GM13976 (cell line): ENCODE measurements at regions not wholly inside any gene's neighbourhood (a gene's known extent, or its start where the extent isn't known, plus 50 kb on each side); places are given as distances from the start of the nearest gene placed in this dataset.
"Not testable (repeated sequence)": the region's sequence is repeated elsewhere in the genome, so short reads cannot be mapped to it uniquely, and the experiment has no call there.

Experiments used
- DNase-seq: peaks from one replicate; pipeline ENCODE4 v3.0.0; 2012; ENCODE audit warnings: low spot score
- in situ Hi-C: fragments of 300-500 bp; cut with MboI; formaldehyde crosslinking; loops from one replicate; pipeline ENCODE4 v1.12.0; 2022; ENCODE audit warnings: low sequenced_read_pairs, mixed read lengths, inconsistent platforms; ENCODE audit not compliant: unreplicated experiment
- TF ChIP-seq, protein P1 (sequence below): IDR thresholded peaks from 2 replicates; pipeline ENCODE4 v1.5.1; 2012; ENCODE audit warnings: borderline replicate concordance, mild to moderate bottlenecking; ENCODE audit not compliant: insufficient read depth; ENCODE audit errors: extremely low read depth, missing control alignments, control extremely low read depth

DNA sequence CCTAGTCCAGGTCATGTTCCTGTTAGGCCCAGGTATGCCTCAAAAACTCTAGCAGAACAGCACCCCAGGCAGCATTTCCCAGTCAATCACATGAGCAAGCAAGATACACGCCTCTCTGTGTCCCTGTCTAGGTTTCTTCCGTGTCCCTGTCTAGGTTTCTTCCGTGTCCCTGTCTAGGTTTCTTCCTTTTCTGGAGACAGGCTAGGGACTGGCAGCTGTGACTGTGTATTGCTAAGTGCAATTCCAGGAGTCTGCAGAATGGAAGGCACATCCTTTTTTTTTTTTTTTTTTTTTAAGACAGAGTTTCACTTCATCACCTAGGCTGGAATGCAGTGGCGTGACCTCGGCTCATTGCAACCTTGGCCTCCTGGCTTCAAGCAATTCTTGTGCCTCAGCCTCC, 77.6 kb downstream of the SETD4 start:
- in situ Hi-C loops: no loop called here
- no peak for DNase-seq
- TF ChIP-seq, protein P1, sequence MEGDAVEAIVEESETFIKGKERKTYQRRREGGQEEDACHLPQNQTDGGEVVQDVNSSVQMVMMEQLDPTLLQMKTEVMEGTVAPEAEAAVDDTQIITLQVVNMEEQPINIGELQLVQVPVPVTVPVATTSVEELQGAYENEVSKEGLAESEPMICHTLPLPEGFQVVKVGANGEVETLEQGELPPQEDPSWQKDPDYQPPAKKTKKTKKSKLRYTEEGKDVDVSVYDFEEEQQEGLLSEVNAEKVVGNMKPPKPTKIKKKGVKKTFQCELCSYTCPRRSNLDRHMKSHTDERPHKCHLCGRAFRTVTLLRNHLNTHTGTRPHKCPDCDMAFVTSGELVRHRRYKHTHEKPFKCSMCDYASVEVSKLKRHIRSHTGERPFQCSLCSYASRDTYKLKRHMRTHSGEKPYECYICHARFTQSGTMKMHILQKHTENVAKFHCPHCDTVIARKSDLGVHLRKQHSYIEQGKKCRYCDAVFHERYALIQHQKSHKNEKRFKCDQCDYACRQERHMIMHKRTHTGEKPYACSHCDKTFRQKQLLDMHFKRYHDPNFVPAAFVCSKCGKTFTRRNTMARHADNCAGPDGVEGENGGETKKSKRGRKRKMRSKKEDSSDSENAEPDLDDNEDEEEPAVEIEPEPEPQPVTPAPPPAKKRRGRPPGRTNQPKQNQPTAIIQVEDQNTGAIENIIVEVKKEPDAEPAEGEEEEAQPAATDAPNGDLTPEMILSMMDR: no peak

DNA sequence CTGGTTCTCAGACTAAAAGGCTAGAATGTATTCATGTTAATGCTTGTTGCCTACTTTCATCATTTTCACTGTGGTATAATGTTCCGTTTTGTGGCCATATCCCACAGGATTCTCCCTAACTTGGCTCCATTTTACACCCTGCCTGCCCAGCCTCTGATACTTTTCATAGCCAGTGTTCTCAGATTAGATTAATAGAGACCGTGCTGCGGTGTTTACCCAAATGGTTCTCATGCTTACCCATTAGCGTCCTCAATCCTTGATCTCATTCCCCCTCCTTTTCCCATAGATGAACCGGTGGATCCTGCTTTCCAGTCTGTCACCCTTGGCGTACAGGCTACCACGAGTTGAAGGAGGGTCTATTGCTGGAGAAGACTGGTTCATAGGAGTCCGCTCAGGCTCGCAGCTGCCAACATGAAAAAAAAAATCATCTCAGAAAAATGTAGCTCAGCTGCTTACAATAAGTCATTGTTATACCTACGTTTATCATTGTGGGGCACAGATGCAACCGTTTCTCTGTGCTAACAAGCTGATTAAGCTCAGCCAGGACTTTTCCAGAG, 78.7 kb downstream of the SETD4 start:
- TF ChIP-seq, protein P1: no peak
- DNase-seq: no peak
- in situ Hi-C loops: no loop called here

DNA sequence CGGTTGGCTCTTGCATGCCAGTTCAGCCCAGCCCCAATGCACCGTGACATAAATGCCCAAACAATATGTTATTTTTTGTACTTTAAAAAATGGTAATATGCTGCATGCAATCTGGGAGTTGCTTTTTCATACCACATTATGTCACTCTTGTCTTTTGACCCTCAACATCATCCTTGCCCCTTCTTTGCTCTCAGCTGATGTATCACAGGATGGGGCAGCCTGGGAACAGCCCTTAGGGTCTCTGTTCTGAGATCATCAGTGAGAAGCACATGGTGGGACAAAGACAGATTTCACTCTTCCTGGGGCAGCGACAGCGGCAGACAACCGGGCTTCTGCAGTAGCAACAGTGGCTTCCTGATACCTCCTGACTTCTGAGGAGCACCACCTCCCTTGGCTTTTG, 79.5 kb downstream of the SETD4 start:
- TF ChIP-seq, protein P1: no peak
- in situ Hi-C loops: no loop called here
- DNase-seq: no peak

DNA sequence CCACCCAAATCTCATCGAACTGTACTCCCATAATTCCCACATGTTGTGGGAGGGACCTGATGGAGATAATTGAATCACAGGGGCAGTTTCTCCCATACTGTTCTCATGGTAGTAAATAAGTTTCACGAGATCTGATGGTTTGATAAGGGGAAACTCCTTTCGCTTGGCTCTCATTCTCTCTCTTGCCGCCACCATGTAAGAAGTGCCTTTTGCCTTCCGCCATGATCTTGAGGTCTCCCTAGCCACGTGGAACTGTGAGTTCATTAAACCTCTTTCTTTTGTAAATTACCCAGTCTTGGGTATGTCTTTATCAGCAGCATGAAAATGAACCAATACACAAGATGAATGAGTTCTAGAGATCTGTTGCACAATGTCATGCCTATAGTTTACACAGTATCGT, 82.5 kb downstream of the SETD4 start:
- DNase-seq, in situ Hi-C loops: not testable (repeated sequence)

DNA sequence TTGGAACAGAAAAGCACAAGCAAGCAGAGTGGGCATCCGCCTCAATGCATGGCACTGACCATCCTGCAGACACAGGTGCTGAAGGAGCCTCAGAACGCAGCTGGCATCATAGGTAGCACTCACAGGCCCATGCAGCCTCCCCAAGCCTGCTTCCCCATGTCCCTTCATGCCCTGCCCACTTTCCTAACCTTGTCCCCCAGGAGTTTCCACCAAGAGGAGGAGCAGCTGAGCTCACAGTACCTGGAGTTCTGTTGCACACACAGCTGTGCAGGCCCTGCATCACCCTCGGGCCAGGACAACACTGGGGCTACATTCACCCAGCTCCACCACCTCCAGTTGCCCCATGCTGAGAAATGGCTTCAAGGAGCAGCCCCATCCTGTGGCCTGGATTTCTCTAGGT, 83.4 kb downstream of the SETD4 start:
- no peak for DNase-seq
- in situ Hi-C loops: no loop called here
- TF ChIP-seq, protein P1: no peak

DNA sequence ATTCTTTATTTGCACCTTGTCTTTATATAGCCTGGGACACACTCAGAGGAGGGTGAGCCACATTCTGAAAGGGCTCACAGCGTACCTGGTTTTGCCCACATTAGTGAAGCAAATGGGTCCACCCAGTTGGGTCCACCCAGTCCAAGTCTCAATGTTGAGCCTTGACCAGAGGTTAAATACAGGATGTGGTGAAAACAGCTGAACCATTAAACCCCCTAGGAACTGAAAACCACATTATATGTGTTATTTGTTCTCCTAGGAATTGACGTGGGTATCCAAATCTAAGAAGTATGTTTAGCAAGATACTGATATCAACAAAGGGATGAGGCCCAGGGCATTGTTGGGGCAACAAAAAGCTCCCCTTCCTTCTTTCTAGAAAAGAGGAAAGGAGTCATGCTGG, 83.8 kb downstream of the SETD4 start:
- DNase-seq: no peak
- in situ Hi-C loops: no loop called here
- TF ChIP-seq, protein P1: no peak

DNA sequence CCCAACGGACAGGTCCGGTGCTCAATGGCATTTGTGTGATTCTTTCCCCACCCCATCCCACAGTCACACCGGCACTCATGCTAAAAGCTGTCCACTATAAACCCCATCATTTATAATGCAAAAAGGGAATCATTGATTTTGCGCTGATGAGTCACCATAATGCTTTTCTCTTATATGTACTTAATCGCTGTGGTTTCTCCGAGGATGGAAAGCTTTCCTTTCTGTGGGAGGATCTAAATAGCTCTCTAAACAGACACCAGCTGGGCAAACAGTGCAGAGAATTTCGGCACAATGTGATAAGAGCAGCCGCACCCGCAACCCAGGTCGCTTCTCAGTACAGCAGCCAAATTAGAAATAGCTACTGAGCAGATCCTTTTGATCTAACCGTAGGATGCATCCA, 85.6 kb downstream of the SETD4 start:
- DNase-seq: no peak
- in situ Hi-C loops: no loop called here
- TF ChIP-seq, protein P1: no peak
